ENCODE measurements at regions not wholly inside any gene's neighbourhood (a gene's known extent, or its start where the extent isn't known, plus 50 kb on each side); places are given as distances from the start of the nearest gene placed in this dataset.

- DNase-seq: no peak
These were observed 720.0 kb upstream of the ADAMTS16 start for GRCh38 chr5:4420177-4420576.

- no peak for DNase-seq
These were observed 719.4 kb upstream of the ADAMTS16 start for GRCh38 chr5:4420681-4421080.

GRCh38 chr5:4422247-4422646, 717.9 kb upstream of the ADAMTS16 start:
- no peak for DNase-seq

- no peak for DNase-seq
These were observed 715.2 kb upstream of the ADAMTS16 start for GRCh38 chr5:4424895-4425294.

- no peak for DNase-seq
These were observed 699.6 kb upstream of the ADAMTS16 start for GRCh38 chr5:4440536-4440935.

- no peak for DNase-seq
These were observed 697.9 kb upstream of the ADAMTS16 start for GRCh38 chr5:4442221-4442620.

- DNase-seq: no peak
These were observed 692.5 kb upstream of the ADAMTS16 start for GRCh38 chr5:4447657-4448056.

GRCh38 chr5:4453655-4454054, 686.5 kb upstream of the ADAMTS16 start:
- DNase-seq: no peak

GRCh38 chr5:4479426-4479825, 660.7 kb upstream of the ADAMTS16 start:
- no peak for DNase-seq

GRCh38 chr5:4480528-4481349, 659.4 kb upstream of the ADAMTS16 start:
- no peak for DNase-seq

- no peak for DNase-seq
These were observed 652.5 kb upstream of the ADAMTS16 start for GRCh38 chr5:4487581-4487980.

- DNase-seq: peak; percentile 19
These were observed 628.0 kb upstream of the ADAMTS16 start for GRCh38 chr5:4511996-4512656.

GRCh38 chr5:4513381-4513780, 626.7 kb upstream of the ADAMTS16 start:
- DNase-seq: no peak

- DNase-seq: no peak
These were observed 626.0 kb upstream of the ADAMTS16 start for GRCh38 chr5:4514067-4514648.

- no peak for DNase-seq
These were observed 621.0 kb upstream of the ADAMTS16 start for GRCh38 chr5:4518903-4519672.

- no peak for DNase-seq
These were observed 619.6 kb upstream of the ADAMTS16 start for GRCh38 chr5:4520559-4520958.

GRCh38 chr5:4523038-4523437, 617.1 kb upstream of the ADAMTS16 start:
- no peak for DNase-seq

- DNase-seq: no peak
These were observed 608.1 kb upstream of the ADAMTS16 start for GRCh38 chr5:4531756-4532704.

- no peak for DNase-seq
These were observed 607.4 kb upstream of the ADAMTS16 start for GRCh38 chr5:4532705-4533080.

GRCh38 chr5:4533457-4534105, 606.5 kb upstream of the ADAMTS16 start:
- no peak for DNase-seq

GRCh38 chr5:4537489-4537888, 602.6 kb upstream of the ADAMTS16 start:
- DNase-seq: no peak
